HT-29 (cell line): ENCODE measurements at regions not wholly inside any gene's neighbourhood (a gene's known extent, or its start where the extent isn't known, plus 50 kb on each side); places are given as distances from the start of the nearest gene placed in this dataset.

ENCODE experiments used
- DNase-seq: peaks from one replicate; pipeline ENCODE4 v3.0.0-alpha.2; 2015; ENCODE audit warnings: low spot score

DNA sequence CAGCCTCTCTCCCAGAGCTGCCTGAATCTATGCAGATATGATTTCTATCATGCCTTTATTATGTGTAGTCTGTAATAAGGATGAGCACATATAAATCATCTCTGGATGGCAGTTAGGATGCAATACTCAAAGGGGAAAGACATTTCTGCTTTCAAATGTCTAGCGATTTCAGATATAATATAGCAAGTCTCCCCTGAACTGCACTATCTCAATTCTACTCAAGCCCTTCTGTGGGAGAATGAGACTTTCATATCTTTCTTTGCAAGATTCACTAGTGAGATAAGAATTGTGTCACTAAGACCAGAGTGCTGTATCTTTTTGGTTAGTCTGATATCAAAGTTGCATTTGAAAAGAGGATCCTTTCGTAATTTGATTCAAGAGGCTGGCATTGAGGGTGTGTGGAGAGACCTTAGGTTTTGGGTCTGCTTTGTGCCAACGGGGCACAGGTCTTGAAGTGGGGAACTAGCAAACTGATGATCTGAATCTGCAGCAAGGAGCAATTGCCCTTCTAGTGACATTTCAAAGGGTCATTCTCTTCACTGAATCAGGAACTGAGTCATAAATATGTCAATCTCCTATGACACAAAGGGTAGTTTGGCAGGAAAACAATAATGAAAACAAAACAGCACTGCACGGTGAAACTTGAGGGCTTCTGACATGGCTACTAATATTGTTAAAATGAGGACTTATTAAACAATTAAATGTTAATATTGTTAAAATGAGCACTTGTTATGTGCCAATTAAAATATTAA is 305.5 kb upstream of the CLINT1 start:
- no peak for DNase-seq

DNA sequence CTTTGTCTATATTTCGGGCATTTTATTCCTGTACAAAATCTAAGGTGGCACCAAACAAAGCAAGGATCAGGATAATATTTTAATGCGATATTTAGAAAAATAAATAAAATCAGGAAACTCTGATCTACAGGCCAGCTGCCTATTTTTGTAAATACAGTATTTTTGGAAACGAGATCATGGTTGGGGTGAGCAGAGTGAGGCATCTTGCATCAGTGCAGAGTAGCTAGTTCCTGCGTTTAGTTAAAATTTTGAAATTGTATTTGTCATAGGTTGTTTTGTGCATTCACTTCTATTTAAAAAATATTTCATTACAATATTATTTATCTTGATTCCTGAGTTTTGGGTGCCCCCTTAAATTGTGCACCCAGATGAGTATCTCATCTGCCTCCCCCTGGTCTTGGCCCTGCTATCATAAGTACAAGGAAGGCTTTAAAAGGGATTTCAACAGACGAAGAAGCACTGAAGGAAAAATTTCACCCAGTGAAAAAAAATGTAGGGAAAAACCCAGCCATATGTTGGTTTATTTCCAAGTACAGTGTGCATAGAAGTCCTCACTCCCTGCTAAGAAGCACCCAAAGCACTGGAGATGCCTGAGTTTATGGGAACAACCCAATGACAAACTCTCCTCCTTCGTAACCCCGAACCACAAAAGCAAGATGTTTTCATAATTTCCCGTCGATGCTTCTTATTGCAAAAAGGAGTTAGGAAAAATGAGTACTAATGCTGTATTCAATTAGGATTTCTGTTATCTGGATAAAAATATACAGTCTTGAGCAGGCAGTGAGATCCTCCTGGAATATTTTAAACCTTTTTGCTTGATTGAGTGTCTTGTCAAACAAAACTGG is 304.7 kb upstream of the CLINT1 start:
- DNase-seq = no peak

DNA sequence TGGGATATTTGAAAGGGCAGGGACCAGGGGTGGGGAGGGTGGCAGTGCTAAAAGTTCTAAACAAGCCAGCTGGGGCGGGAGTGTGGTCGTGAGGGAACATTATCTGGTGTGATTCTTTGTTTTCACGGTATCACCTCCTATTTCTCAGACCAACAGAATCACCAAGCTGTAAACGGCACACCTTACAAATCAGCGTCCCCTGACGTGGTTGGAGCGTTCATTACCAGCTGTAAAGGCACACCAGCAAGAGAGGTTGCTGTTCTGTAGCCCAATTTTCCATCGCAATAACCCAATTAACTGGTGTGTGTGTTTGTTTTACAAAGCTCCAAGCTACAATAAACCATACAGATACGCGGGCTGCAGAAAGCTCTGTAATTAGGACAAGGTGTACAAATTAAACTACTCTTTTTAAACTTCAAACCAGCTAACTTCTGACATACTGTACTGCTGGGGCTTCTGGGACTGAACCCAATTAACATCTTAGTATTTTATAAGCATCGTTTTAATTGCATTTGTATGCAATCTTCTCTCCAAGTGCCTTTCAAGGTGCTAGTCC is 303.6 kb upstream of the CLINT1 start:
- no peak for DNase-seq

DNA sequence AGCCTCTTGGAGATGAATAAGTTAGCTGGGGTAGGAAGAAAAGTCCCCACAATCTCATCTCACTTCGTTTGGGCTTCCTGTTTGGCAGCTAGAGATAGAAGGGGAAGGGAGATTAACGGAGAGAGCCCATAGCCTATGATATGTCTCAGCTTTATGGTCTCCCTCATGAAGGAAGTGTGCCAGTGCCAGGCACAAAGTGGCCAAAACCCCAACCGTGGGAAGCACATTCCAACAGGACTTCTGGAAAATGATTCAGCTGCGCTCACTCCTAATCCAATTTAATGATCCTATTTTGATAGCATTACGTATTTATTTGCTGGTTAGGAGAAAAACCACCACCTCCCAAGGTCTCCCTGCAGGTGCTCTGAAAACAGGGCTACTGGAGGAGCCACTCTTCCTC is 303.1 kb upstream of the CLINT1 start:
- no peak for DNase-seq

DNA sequence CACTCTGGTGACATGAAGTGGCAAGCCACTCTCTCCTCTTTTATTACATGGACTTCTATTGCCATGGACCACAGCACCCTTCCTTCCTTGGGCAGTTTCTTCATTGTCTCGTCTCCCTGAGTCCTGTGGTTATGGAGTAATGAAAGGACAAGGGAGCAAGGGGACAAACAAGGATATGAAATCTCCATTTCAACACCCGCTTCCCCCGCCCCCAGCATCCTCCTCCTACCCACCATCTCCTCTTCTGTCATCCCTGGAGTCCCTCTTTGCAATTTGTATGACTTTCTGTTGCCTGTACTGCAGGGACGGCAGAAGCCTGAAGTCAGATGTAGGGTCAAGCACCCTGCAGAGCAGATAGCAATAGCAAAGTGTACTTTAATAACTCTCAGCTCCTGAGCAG is 300.7 kb upstream of the CLINT1 start:
- DNase-seq = no peak

GRCh38 chr5:158155811-158156505 is 297.0 kb upstream of the CLINT1 start:
- DNase-seq = no peak

GRCh38 chr5:158155067-158155466 is 296.1 kb upstream of the CLINT1 start:
- DNase-seq = no peak

DNA sequence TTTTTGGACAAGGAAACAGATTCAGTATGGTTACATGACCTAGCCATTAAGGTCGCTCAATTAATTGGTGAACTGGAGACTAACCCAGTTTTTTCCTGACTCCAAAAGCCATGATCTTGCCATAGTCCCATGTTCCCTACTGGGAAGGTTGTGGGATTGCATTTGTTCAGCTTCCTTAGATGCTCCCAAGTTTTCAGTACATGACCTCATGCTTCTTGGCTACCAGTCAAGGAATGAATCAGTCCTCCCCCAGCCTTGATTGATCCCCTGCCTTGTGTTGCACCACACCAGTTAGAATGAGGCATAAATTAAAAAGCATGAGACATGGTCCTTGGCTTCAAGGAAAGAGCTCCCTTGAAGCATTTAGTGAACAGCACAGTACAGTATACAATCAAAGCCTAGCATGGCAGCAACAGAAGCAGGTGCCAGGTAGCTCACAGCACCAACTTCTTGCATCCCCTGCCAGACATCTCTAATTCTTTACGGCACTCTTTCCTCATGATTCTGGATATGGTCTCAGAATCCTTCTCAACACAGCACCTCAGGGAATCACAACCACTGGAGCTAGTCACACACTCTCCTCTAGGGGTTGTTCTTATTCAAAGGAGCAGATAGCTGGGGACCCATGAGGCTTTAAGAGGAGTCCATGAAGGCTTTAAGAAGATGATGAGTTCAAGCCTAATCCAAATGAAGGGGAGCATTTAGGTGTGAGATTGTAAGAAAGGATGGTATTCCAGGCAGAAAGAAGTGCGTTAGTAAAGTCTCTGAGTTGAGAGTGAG is 295.5 kb upstream of the CLINT1 start:
- DNase-seq = no peak

- no peak for DNase-seq
These were observed 294.6 kb upstream of the CLINT1 start for GRCh38 chr5:158153508-158153907.

- DNase-seq = no peak
These were observed 293.2 kb upstream of the CLINT1 start for GRCh38 chr5:158152136-158152535.

DNA sequence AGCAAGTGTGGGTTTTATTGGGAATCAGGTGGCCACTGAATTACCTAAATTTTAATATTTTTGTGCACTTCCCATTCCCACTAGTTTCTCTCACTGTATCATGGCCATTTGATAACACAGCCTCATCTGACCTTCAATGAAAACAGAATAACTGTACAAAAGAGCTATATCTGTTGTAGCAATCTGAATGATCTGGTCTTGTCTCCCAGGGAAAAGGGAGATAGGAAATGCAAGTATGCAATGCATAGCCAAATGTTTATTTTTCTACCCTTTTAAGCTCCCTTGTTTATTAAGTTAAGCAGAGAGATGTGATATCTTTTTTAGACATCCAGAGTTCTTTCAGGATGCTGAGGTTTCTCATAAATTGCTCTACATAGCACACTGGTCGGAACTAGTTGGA is 288.3 kb upstream of the CLINT1 start:
- no peak for DNase-seq

DNA sequence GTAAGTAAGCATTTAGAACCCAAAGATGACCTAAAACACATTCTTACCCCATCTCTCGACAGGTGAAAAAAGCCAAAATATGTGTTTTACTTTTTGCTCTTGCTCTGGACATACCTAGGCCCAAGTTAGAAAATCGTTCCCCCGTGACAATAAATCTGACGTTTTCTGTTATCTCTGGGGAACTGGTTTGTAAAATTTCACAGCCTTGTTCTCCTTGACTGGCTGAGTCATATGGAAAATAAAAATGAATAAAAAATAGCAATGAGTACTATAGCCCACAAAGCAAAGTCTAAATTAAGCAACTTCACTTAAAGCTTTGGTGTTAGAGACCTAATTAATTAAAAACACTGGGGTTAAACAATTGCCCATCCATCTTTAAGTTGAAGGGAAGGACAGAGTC is 286.9 kb upstream of the CLINT1 start:
- no peak for DNase-seq

DNA sequence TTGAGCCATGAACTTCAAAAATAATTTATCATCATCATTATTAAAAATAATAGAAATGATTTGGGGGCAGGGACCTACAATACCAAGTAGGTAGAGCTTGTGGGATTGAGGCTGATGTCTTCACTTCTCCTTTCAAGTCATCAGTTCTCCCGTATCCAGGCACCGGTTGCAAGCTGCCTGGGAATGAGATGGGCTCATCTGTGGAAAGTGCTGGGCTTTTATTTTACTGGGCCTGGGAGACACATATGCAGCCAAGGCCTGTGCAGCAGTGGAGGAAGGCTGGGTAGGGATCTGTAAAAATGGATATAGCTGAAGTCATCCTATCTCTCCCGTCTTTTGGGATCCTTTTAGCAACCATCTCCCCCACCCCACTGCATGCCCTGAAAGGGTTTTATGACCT is 284.1 kb upstream of the CLINT1 start:
- no peak for DNase-seq

DNA sequence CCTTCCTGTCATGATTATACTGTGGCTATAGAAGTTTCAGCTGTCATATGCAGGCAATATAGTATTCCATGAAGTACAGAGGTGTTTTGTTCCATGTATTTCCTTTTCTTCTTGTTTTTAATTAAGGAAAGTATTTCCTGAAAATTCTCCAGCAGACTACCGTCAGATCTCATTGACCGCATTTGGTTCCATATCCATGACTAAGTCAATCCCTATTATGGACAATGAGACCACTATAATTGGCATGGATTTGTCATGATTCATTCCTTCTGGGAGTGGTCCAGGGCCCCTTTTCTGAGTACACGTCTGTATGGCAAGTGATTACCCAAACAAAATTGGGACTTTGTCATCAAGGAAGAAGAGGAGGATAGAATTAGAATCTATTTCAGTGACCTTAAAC is 283.2 kb upstream of the CLINT1 start:
- DNase-seq = no peak

DNA sequence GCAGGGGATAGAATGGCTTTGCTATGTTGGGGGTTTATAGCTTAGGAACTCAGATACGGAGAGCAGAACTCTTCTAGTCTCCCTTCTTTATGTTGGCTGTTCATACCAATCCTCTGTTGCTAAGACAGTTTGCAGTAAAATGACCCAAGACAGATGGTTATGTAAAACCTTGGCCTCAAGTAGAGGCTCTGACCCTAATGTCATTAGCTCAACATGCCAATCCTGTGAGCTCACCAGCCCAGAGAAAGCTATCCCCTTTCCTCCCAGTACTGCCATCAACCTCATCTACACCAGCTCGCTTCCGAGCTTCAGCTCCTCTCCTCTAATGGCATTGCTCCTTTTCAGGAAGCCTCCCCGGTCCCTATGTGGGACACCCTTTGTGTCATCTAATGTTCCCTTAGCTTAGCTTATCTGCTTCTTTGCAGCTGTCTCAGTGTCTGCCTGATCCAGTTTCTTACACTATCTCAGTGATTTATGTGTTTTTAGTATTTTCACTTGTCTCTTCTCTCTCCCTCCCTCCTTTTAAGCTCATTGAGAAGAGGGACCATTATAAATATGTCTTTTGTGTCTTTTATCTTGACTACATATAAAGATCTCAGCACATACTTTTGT is 281.3 kb upstream of the CLINT1 start:
- DNase-seq = no peak

GRCh38 chr5:158139161-158139560 is 280.2 kb upstream of the CLINT1 start:
- no peak for DNase-seq

- no peak for DNase-seq
These were observed 276.8 kb upstream of the CLINT1 start for GRCh38 chr5:158135682-158136179.

DNA sequence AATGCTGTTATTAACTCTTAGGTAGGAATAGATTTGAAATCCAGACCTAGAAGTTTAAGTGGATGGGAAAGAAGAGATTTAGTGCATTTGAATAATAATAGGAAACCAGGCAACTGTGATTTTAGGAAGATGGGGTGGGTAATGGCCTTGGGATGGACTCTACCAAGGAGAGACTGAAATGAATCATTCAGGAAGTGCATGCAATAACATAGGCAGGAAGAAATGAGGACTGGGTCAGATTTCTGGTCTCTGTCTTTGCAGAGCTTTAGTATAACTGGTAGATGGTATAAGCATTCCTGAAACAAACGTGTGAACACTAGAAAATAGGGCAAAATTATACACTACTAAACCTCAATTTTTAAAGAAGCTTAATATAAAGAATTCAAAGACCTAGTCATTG is 274.4 kb upstream of the CLINT1 start:
- no peak for DNase-seq

GRCh38 chr5:158127536-158127935 is 268.6 kb upstream of the CLINT1 start:
- DNase-seq = no peak
